ENCODE measurements at regions not wholly inside any gene's neighbourhood (a gene's known extent, or its start where the extent isn't known, plus 50 kb on each side); places are given as distances from the start of the nearest gene placed in this dataset.

- no peak overlapping the region for H3K4me3 ChIP-seq
- H3K9me3 ChIP-seq = no peaks in the 10 kb centered on the region
- intact Hi-C loops (cut with DNase I) = no loop called here
- H3K27ac ChIP-seq = no peak overlapping the region
- H3K4me1 ChIP-seq (replicated peaks) = no peaks in the 10 kb centered on the region
- DNase-seq (ENCODE audit: low spot score) = no peak
- H3K27me3 ChIP-seq (replicated peaks; ENCODE audit: insufficient read depth) = no peaks in the 10 kb centered on the region
- no peaks in the 10 kb centered on the region for H3K36me3 ChIP-seq
- no peak for TF ChIP-seq POLR2A (IDR thresholded peaks at IDR 0.05)
- TF ChIP-seq CTCF (IDR thresholded peaks at IDR 0.05) = no peak
- TF ChIP-seq POLR2AphosphoS5 (IDR thresholded peaks at IDR 0.05) = no peak
Observed at GRCh38 chr4:31545330-31545729, 825.2 kb downstream of the PCDH7 start.

GRCh38 chr4:31545755-31546154 lies 825.6 kb downstream of the PCDH7 start:
- Histone ChIP-seq H3K4me1 (replicated peaks) (no peaks in the 10 kb centered on the region), H3K4me3 (no peak overlapping the region), H3K9me3 (no peaks in the 10 kb centered on the region), H3K27ac (no peak overlapping the region), H3K36me3 (no peaks in the 10 kb centered on the region), H3K27me3 (replicated peaks; ENCODE audit: insufficient read depth) (no peaks in the 10 kb centered on the region)
- 48% methylated on average over 1 of the region's 1 CpG for WGBS
- intact Hi-C loops (cut with DNase I) = no loop called here
- no peak for DNase-seq (ENCODE audit: low spot score)
- TF ChIP-seq POLR2AphosphoS5 (IDR thresholded peaks at IDR 0.05) (no peak), CTCF (IDR thresholded peaks at IDR 0.05) (no peak), POLR2A (IDR thresholded peaks at IDR 0.05) (no peak)

DNA sequence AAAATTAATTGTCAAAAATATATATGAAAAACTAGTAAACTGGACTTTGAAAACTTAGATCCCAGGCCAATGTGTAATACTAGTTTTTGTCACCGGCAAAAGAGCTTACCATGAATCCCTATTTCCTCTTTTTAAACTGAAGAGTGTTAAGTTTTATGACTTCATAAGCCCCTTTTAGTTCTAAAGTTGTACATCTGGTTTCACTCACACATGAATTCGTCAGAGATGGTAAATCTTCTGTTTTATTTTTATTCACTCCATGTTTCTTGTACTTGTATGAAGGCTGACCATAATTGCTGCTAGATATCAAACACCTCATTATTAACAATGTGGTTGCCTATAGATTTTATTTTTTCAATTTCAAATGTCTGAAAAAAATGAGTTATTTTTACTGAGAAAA lies 827.9 kb downstream of the PCDH7 start:
- Histone ChIP-seq H3K27ac (no peak overlapping the region), H3K27me3 (replicated peaks; ENCODE audit: insufficient read depth) (no peaks in the 10 kb centered on the region), H3K4me3 (no peak overlapping the region), H3K9me3 (no peaks in the 10 kb centered on the region), H3K4me1 (replicated peaks) (no peaks in the 10 kb centered on the region), H3K36me3 (no peaks in the 10 kb centered on the region)
- WGBS = 57% methylated on average over 2 of the region's 2 CpGs
- intact Hi-C loops (cut with DNase I) = no loop called here
- no peak for TF ChIP-seq POLR2AphosphoS5 (IDR thresholded peaks at IDR 0.05)
- TF ChIP-seq POLR2A (IDR thresholded peaks at IDR 0.05) = no peak
- no peak for TF ChIP-seq CTCF (IDR thresholded peaks at IDR 0.05)
- DNase-seq (ENCODE audit: low spot score) = no peak

DNA sequence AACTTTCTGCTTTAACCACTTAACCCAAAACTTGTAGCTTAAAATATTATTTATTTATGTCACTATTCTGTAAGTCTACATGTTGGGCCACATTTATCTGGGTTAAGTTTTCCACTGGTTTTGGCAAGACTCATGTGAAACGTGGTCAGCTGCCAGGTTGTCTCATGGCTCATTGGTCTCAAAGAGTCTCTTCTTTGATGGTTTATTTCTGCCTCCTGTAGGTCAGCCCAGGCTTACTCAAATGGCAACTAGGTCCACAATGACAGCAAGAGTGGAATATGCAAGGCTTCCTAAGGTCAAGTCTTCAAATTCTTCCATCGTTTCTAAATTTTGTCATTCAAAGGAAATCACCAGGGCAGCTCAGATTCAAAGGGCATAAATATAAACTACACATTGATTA lies 828.7 kb downstream of the PCDH7 start:
- Histone ChIP-seq H3K9me3 (no peaks in the 10 kb centered on the region), H3K4me3 (no peak overlapping the region), H3K4me1 (replicated peaks) (no peaks in the 10 kb centered on the region), H3K36me3 (no peaks in the 10 kb centered on the region), H3K27ac (no peak overlapping the region), H3K27me3 (replicated peaks; ENCODE audit: insufficient read depth) (no peaks in the 10 kb centered on the region)
- TF ChIP-seq POLR2A (IDR thresholded peaks at IDR 0.05) = no peak
- TF ChIP-seq CTCF (IDR thresholded peaks at IDR 0.05) = no peak
- TF ChIP-seq POLR2AphosphoS5 (IDR thresholded peaks at IDR 0.05) = no peak
- DNase-seq (ENCODE audit: low spot score) = no peak
- intact Hi-C loops (cut with DNase I) = no loop called here
- WGBS = 53% methylated on average over 2 of the region's 2 CpGs

DNA sequence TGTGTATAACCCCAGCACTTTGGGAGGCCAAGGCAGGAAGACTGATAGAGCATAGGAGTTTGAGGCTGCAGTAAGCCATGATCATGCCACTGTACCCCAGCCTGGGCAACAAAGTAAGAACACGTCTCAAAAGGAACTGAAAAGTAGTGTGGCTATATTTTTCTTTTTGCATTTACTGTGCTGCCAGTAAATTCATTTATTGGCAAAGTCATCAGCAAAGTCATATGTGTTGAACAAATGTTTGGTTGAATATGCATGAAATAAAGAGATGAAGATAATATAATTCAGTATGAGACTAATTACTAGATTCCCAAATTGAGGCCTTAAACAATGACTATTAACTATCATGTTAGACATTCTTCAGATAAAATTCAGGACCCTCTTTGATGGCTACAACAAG lies 829.1 kb downstream of the PCDH7 start:
- no peaks in the 10 kb centered on the region for H3K36me3 ChIP-seq
- 95% methylated on average over 1 of the region's 1 CpG for WGBS

More for the DNA sequence above, 829.1 kb downstream of the PCDH7 start:
- Histone ChIP-seq H3K4me1 (replicated peaks) (no peaks in the 10 kb centered on the region), H3K27me3 (replicated peaks; ENCODE audit: insufficient read depth) (no peaks in the 10 kb centered on the region), H3K27ac (no peak overlapping the region), H3K9me3 (no peaks in the 10 kb centered on the region), H3K4me3 (no peak overlapping the region)
- intact Hi-C loops (cut with DNase I) = no loop called here
- no peak for TF ChIP-seq POLR2A (IDR thresholded peaks at IDR 0.05)
- no peak for TF ChIP-seq CTCF (IDR thresholded peaks at IDR 0.05)
- no peak for TF ChIP-seq POLR2AphosphoS5 (IDR thresholded peaks at IDR 0.05)
- no peak for DNase-seq (ENCODE audit: low spot score)
